ENCODE measurements at regions not wholly inside any gene's neighbourhood (a gene's known extent, or its start where the extent isn't known, plus 50 kb on each side); places are given as distances from the start of the nearest gene placed in this dataset.

GRCh38 chr6:147075381-147075780, 128.8 kb upstream of the STXBP5 start:
- TF ChIP-seq TAF1 (conservative IDR thresholded peaks at IDR 0.05) (no peak), EGR1 (IDR thresholded peaks at IDR 0.05; ENCODE audit: low read depth in 2 of 2) (no peak), SP1 (IDR thresholded peaks at IDR 0.05) (no peak)
- TF ChIP-seq, protein P1, sequence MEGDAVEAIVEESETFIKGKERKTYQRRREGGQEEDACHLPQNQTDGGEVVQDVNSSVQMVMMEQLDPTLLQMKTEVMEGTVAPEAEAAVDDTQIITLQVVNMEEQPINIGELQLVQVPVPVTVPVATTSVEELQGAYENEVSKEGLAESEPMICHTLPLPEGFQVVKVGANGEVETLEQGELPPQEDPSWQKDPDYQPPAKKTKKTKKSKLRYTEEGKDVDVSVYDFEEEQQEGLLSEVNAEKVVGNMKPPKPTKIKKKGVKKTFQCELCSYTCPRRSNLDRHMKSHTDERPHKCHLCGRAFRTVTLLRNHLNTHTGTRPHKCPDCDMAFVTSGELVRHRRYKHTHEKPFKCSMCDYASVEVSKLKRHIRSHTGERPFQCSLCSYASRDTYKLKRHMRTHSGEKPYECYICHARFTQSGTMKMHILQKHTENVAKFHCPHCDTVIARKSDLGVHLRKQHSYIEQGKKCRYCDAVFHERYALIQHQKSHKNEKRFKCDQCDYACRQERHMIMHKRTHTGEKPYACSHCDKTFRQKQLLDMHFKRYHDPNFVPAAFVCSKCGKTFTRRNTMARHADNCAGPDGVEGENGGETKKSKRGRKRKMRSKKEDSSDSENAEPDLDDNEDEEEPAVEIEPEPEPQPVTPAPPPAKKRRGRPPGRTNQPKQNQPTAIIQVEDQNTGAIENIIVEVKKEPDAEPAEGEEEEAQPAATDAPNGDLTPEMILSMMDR (IDR thresholded peaks at IDR 0.05; ENCODE audit: low read depth, low read length, missing input control) = no peak
